HG03139 (cell line): ENCODE measurements at regions not wholly inside any gene's neighbourhood (a gene's known extent, or its start where the extent isn't known, plus 50 kb on each side); places are given as distances from the start of the nearest gene placed in this dataset.

ENCODE experiments used
- ATAC-seq: cut with Tn5 transposase; IDR thresholded peaks from one replicate; pipeline ENCODE4 v1.9.1; 2021; ENCODE audit not compliant: unreplicated experiment

GRCh38 chr17:73722165-73722564 is 77.9 kb upstream of the SDK2 start:
- no peak for ATAC-seq

- ATAC-seq, result no peak
Measured at GRCh38 chr17:73723317-73723716, 79.1 kb upstream of the SDK2 start.

DNA sequence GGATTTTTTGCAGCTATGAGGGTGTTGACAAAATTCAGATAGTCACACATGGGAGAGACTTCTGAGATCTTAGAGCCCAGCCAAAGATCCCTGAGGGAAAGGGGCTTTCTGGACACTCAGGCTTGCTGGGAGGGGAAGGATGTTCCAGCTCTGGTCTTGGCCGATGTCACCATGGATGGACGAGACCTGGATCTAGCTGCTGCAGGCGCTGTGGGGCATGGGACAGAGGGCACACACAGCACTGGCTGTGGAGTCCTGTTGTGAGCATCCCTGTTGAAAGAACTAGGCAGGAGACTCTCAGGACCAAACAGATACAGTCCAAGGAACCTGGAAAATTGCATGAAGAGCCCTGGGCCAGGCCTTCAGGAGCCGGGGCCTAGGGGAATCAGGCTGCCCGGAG is 80.1 kb upstream of the SDK2 start:
- no peak for ATAC-seq

DNA sequence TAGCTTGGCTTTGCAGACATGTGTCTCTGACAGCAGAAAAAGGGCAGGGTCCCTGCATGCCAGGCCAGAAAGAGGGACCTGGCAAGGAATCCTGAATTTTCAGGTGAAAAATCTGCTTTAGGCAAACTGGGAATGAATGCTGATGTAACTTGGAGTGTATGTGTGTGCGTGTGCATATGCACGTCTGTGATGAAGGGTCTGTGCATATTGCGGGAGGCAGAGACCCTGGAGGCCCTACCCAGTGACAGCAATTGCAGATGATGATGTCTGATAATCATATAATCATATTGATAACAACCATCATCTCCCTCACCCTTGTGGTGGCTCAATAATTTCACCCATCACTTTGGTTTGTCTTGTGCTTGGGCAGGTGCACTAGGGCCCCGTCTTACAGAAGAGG is 80.7 kb upstream of the SDK2 start:
- no peak for ATAC-seq

GRCh38 chr17:73725794-73726515 is 81.7 kb upstream of the SDK2 start:
- ATAC-seq, result no peak

DNA sequence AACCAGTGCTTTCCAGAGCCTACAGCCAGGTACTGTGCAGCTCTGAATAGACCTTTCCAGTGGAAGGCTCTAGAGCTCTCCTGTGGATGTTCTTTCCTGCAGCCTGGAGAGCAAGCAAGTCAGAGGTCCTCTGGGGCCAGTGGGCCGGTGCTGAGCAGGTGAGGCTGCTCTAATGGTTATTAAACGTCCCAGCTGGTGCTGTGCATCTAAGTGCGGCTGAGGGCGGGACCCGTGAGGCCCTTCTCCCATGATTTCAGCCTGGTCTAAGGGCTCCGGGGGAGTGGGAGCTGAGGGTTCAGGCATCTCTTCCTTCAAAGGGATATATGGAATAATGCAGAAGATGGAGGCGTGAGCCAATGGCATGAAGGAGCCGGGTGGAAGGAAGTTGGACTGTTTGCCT is 83.7 kb upstream of the SDK2 start:
- no peak for ATAC-seq

DNA sequence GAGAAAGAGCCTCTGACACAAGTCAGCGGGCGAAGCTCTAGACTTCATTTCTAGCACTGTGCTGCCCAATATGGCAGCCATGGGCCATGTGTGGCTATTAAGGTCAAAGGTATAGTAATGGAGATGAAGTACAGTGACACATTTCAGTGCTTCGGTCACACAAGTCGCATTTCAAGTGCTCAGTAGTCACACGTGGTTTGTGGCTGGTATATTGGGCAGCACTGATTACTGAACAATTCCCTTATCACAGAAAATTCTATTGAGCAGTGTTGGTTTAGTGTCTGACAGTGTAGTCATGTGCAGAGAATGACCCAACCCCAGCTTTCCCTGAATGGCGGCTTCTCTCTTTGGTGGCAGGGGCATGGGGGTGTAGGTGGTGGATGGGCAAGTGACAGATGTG is 84.9 kb upstream of the SDK2 start:
- ATAC-seq, result no peak

DNA sequence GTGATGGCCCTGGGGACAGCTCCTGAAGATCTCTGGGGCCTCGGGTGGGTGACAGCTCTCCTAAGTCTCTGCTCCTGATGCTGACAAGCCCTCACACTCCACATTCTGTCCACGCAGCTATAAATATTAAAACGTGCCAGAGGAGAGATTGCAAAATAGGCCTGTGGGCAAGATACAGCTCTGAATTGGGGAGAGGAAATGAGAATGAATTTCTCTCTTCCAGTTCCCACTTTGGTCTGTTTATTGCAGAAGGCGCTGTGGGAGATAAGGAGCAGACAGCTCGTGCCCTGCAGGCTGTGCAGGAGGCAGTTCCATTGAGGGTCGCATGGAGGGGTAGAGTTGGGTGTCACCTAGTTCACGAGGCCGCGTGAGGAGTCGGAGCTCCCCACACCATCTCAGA is 87.5 kb upstream of the SDK2 start:
- no peak for ATAC-seq

GRCh38 chr17:73733517-73733916 is 89.3 kb upstream of the SDK2 start:
- no peak for ATAC-seq

- ATAC-seq, result no peak
Measured at GRCh38 chr17:73735245-73735644, 91.0 kb upstream of the SDK2 start.

DNA sequence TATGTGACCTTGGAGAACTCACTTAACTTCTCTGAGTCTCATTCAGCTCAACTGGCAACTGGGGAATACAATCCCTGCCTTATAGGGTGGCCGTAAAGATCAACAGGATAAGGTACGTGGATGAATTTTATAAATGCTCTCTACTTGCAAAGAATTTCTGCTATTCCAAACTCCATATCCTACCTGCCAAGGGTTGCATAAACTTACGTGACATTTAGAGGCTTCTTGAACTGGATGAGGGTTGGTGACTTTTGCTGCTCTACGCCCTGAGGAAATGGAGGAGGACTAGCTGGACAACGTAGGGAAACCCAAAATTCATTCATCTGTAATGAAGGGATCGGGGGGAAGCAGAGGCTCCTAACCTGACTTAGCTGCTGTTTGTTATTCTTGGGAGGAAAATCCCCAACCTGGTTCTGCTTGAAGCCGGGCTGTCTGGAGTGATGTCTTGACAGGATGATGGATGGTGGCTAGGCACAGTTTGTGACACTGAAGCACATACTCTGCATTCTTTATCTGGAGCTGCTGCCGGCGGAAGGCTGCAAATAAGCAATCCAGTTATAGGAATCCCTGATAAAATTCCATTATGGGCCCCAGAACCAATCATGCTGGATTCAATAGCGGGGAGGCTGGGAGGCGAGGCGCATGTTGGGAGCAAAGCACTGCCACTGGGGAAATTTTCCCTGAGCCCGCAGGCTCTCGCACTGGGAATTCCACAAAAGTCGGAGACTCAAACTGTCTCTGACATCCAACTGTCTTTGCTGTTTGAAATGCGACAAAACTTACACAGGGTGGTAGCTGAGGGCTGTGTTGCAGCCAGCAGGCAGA is 94.7 kb upstream of the SDK2 start:
- ATAC-seq, result no peak

GRCh38 chr17:73740370-73740769 is 96.1 kb upstream of the SDK2 start:
- no peak for ATAC-seq

DNA sequence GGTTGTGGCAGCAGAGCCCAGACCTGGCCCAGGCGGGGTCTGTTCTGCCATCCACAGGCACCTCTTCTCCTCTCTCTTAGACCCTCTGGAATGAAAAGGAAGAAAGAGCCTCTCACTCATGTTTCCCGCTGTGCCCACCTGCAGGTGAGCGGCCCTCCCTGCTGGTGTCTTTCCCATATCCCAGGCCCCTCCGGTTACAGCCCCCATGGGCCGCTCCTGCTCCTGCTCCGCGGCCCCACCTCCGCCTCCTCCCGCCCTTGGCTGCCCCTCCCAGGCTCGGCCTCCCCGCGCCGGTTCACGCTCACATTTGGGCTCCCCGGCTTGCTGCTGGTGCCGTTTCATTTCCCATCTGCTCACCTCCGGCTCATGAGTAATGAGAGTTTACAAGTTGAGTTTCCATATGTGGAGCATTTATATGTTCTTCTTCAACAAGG is 98.7 kb upstream of the SDK2 start:
- no peak for ATAC-seq

DNA sequence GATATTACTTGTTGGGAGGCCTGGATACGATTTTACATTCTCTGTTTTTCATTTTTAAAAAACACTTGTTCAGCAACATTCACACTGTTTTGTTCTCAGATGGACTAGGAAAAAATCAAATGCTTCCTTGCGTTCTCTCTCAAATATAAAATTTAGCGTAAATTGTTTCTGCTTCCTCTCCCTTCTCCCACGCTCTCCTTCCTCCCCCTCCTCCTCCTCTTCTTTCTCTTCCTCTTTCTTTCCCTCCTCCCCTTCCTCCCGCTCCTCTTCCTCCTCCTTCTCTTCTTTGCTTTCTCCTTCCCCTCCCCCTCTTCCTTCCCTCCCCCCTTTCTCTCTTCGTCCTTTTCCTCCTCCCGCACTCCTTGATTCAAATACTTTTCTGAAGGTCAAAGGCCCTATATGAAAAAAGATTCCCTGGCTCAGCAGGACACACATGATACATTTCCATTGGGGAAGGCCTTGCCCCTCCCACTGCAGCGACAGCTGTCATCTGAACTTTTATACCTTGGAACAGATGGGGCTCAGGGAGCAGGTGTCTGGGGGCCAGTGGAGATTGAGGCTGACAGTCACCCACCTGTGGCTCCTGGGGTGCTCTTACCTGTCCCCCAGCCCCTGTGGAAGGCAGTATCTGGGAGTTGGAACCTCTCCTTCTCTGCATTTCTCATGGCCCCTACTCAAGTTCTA is 99.4 kb upstream of the SDK2 start:
- no peak for ATAC-seq

DNA sequence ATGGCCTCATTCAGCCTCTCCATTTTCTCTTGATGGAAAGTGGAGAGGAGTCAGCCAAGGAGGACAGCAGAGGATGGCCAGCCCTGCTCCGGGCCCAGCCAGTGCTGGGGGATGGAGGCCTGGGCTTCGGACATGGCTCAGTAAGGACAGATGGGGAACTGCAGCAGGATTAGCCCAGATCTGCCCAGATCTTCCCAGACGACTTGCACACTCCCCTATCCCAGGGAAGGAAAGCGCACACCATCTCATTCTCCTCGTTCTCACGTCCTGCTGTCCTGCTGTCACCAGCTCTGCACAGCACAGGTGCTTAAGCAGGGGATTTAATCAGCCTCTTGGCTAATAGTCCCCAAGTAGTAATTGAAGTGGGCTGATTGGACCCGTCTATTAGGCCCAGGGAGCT is 100.2 kb upstream of the SDK2 start:
- ATAC-seq, result no peak

DNA sequence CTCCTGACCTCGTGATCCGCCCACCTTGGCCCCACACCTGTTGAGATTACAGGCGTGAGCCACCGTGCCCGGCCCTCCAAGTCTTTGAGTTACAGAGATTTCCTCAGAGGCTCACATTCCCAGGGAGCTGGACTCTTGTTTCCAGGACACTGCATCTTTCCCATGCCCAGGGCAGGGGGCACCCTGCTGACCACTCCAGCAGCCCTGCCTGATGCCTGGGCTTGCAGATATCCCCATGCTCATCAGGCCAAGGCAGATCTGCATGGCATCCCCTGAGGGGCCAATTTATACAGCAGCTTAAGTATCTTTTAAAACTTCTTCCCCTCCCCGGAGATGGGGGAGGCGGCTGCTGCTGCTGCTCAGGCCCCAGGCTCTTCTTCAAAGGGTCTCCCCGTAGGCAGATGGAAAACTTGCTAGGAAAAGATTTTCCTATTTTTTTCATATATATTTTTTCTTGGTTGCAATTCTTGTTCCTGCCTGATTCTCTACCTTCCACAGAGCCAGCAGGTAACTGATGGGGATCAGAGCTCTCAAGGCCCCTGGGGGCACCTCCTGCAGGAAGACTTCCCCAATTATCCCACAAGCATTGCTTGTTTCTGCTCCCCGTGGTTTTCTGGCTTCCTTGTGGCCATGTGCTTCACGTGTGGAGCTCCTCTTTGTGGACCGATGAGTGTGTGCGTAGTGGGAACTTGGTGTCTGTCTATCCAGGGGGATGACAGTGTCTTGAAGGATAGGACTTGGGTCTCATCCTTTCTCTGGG is 102.2 kb upstream of the SDK2 start:
- ATAC-seq, result no peak

GRCh38 chr17:73747221-73748002 is 103.2 kb upstream of the SDK2 start:
- ATAC-seq, result no peak

GRCh38 chr17:73748508-73748907 is 104.3 kb upstream of the SDK2 start:
- ATAC-seq, result no peak

- ATAC-seq, result no peak
Measured at GRCh38 chr17:73749337-73749823, 105.1 kb upstream of the SDK2 start.

DNA sequence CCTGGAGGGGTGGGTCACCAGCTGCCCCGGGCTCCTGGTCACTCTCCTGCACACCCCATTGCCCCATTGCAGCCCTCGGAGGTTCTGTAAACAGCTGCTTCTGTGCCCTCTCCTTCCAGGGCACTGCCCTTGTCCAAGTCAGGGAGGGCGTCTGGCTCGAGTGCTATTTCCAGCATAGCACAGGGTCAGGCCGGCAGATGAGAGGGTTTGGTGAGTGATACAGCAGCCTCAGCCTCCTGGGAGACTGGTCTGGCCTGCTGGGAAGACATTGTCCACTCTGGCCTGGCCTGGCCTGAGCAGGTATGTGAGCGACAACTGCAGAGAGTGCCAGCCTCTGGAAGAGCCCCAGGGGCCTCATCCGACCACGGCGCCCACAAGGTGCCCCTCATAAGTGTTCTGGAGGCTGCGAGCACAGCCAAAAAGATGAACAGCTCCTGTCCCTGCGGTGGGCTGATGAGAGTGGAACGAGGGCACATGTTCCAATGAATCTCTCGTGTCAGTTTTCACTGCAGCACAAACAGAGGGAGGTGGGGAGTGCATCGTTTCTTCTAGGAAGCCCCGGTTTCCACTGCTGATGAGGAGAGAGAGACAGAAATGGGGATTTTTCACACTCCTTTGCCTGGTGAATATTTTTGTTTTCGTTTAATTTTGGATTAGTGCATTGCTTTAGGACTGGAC is 105.8 kb upstream of the SDK2 start:
- no peak for ATAC-seq
